Fibroblast of pulmonary artery (primary cell): ENCODE measurements at regions not wholly inside any gene's neighbourhood (a gene's known extent, or its start where the extent isn't known, plus 50 kb on each side); places are given as distances from the start of the nearest gene placed in this dataset.

ENCODE experiments used
- DNase-seq: peaks from one replicate; pipeline ENCODE4 v3.0.0-alpha.2; 2010; ENCODE audit warnings: low read depth
- H3K4me3 ChIP-seq: replicated peaks from 2 replicates; pipeline ENCODE4 v1.5.1; 2011; ENCODE audit warnings: low read depth, mild to moderate bottlenecking, control low read depth, low read length, moderate library complexity
- CTCF ChIP-seq: IDR thresholded peaks from 2 replicates; pipeline ENCODE4 v1.5.1; 2011; ENCODE audit warnings: mild to moderate bottlenecking, control low read depth, low read length, inconsistent platforms; ENCODE audit errors: missing control alignments

GRCh38 chr3:25000971-25001591 lies 427.0 kb upstream of the RARB start:
- H3K4me3 ChIP-seq = no peak overlapping the region
- no peak for TF ChIP-seq CTCF
- no peak for DNase-seq

- no peak overlapping the region for H3K4me3 ChIP-seq
- no peak for DNase-seq
- TF ChIP-seq CTCF = no peak
Measured at GRCh38 chr3:25002052-25002451, 426.0 kb upstream of the RARB start.

GRCh38 chr3:25007974-25008658 lies 419.9 kb upstream of the RARB start:
- no peak for TF ChIP-seq CTCF
- H3K4me3 ChIP-seq = no peak overlapping the region
- DNase-seq = peak; percentile 11

GRCh38 chr3:25009665-25010064 lies 418.4 kb upstream of the RARB start:
- no peak for DNase-seq
- no peak for TF ChIP-seq CTCF
- no peak overlapping the region for H3K4me3 ChIP-seq

GRCh38 chr3:25015599-25015998 lies 412.5 kb upstream of the RARB start:
- DNase-seq = no peak

GRCh38 chr3:25018909-25019308 lies 409.2 kb upstream of the RARB start:
- DNase-seq = no peak
- no peak overlapping the region for H3K4me3 ChIP-seq
- TF ChIP-seq CTCF = no peak

More at GRCh38 chr3:25015599-25015998, 412.5 kb upstream of the RARB start:
- TF ChIP-seq CTCF = no peak
- H3K4me3 ChIP-seq = no peak overlapping the region

- no peak for TF ChIP-seq CTCF
- no peak for DNase-seq
Measured at GRCh38 chr3:25019506-25019905, 408.6 kb upstream of the RARB start.

More at GRCh38 chr3:25019506-25019905, 408.6 kb upstream of the RARB start:
- no peak overlapping the region for H3K4me3 ChIP-seq
